NT2/D1 (cell line): ENCODE measurements at regions not wholly inside any gene's neighbourhood (a gene's known extent, or its start where the extent isn't known, plus 50 kb on each side); places are given as distances from the start of the nearest gene placed in this dataset.

Experiments used
- YY1 ChIP-seq: IDR thresholded peaks from 2 replicates; pipeline ENCODE4 v1.6.1; 2011; ENCODE audit not compliant: insufficient read length, insufficient read depth
- ZNF274 ChIP-seq: IDR thresholded peaks from 2 replicates; pipeline ENCODE4 v1.6.1; 2011; ENCODE audit warnings: mild to moderate bottlenecking, low read depth, low read length

- TF ChIP-seq YY1 (no peak), ZNF274 (no peak)
Measured at GRCh38 chr1:103256490-103256889, 148.2 kb upstream of the COL11A1 start.
